H7 (cell line): ENCODE measurements at regions not wholly inside any gene's neighbourhood (a gene's known extent, or its start where the extent isn't known, plus 50 kb on each side); places are given as distances from the start of the nearest gene placed in this dataset.
"Not testable (repeated sequence)": the region's sequence is repeated elsewhere in the genome, so short reads cannot be mapped to it uniquely, and the experiment has no call there.

ENCODE experiments used
- DNase-seq: peaks from one replicate; pipeline ENCODE4 v3.0.0; 2012
- H3K27me3 ChIP-seq: 2 replicates; pipeline ENCODE4 v1.6.0; 2011; ENCODE audit warnings: mild to moderate bottlenecking, low read length; ENCODE audit not compliant: control insufficient read depth, insufficient read depth
- H3K36me3 ChIP-seq: replicated peaks from 2 replicates; pipeline ENCODE4 v1.5.1; 2011; ENCODE audit warnings: low read length; ENCODE audit not compliant: control insufficient read depth, insufficient read depth
- H3K4me3 ChIP-seq: 2 replicates; pipeline ENCODE4 v1.5.1; 2011; ENCODE audit warnings: low read depth, mild to moderate bottlenecking, control low read depth, low read length, moderate library complexity; ENCODE audit not compliant: insufficient read depth

- H3K36me3 ChIP-seq = no peaks in the 10 kb centered on the region
- H3K4me3 ChIP-seq = no peak overlapping the region
- DNase-seq = peak; percentile 66
- H3K27me3 ChIP-seq = no peaks in the 10 kb centered on the region
These were observed 51.8 kb upstream of the CHST3 start for GRCh38 chr10:71912431-71912830.

GRCh38 chr10:71911296-71911953, 52.8 kb upstream of the CHST3 start:
- H3K4me3 ChIP-seq = no peak overlapping the region
- no peaks in the 10 kb centered on the region for H3K36me3 ChIP-seq
- DNase-seq = no peak
- H3K27me3 ChIP-seq = no peaks in the 10 kb centered on the region

GRCh38 chr10:71909399-71910083, 54.7 kb upstream of the CHST3 start:
- H3K27me3 ChIP-seq = no peaks in the 10 kb centered on the region
- H3K4me3 ChIP-seq = no peak overlapping the region
- no peaks in the 10 kb centered on the region for H3K36me3 ChIP-seq
- DNase-seq = no peak

GRCh38 chr10:71908998-71909397, 55.2 kb upstream of the CHST3 start:
- no peak overlapping the region for H3K4me3 ChIP-seq
- DNase-seq = no peak
- no peaks in the 10 kb centered on the region for H3K36me3 ChIP-seq
- H3K27me3 ChIP-seq = no peaks in the 10 kb centered on the region

- Histone ChIP-seq H3K4me3 (no peak overlapping the region), H3K36me3 (no peaks in the 10 kb centered on the region), H3K27me3 (no peaks in the 10 kb centered on the region)
- no peak for DNase-seq
These were observed 54.1 kb upstream of the PSAP start for GRCh38 chr10:71905164-71905563.

GRCh38 chr10:71903636-71904250, 52.7 kb upstream of the PSAP start:
- not testable (repeated sequence) for H3K4me3 ChIP-seq, H3K36me3 ChIP-seq, DNase-seq, H3K27me3 ChIP-seq

- Histone ChIP-seq H3K27me3 (no peaks in the 10 kb centered on the region), H3K4me3 (no peak overlapping the region), H3K36me3 (no peaks in the 10 kb centered on the region)
- no peak for DNase-seq
These were observed 51.3 kb upstream of the PSAP start for GRCh38 chr10:71902351-71902750.
